Fibroblast of skin of left biceps (primary cell): ENCODE measurements at regions not wholly inside any gene's neighbourhood (a gene's known extent, or its start where the extent isn't known, plus 50 kb on each side); places are given as distances from the start of the nearest gene placed in this dataset.
A peak's percentile ranks its signal among the peaks of the same experiment; 100 is the strongest.
"Not testable (repeated sequence)": the region's sequence is repeated elsewhere in the genome, so short reads cannot be mapped to it uniquely, and the experiment has no call there.

Experiments used
- DNase-seq, 2 experiments: peaks; one replicate each; pipeline ENCODE4 v3.0.0-alpha.2; 2013; ENCODE audit warnings: low read depth in 2 of 2

- DNase-seq = no peak
Observed at GRCh38 chr3:59506191-59506590, 456.4 kb upstream of the CFAP20DC start.

GRCh38 chr3:59503441-59503840 is 453.6 kb upstream of the CFAP20DC start:
- DNase-seq = no peak

- DNase-seq = peak; percentile 62 to 72
Observed at GRCh38 chr3:59502806-59503205, 453.0 kb upstream of the CFAP20DC start.

GRCh38 chr3:59499954-59500353 is 450.1 kb upstream of the CFAP20DC start:
- DNase-seq = no peak

- DNase-seq = no peak
Observed at GRCh38 chr3:59499000-59499399, 449.2 kb upstream of the CFAP20DC start.

GRCh38 chr3:59496250-59496649 is 446.4 kb upstream of the CFAP20DC start:
- no peak for DNase-seq

GRCh38 chr3:59494969-59495368 is 445.1 kb upstream of the CFAP20DC start:
- not testable (repeated sequence) for DNase-seq

- no peak for DNase-seq
Observed at GRCh38 chr3:59486520-59486919, 436.7 kb upstream of the CFAP20DC start.

GRCh38 chr3:59483191-59483590 is 433.4 kb upstream of the CFAP20DC start:
- no peak for DNase-seq

GRCh38 chr3:59482684-59483083 is 432.9 kb upstream of the CFAP20DC start:
- DNase-seq = peak; percentile 27 to 33

GRCh38 chr3:59481776-59482400 is 432.1 kb upstream of the CFAP20DC start:
- no peak for DNase-seq

GRCh38 chr3:59480486-59480995 is 430.7 kb upstream of the CFAP20DC start:
- DNase-seq = peak; percentile 33 to 35

- no peak for DNase-seq
Observed at GRCh38 chr3:59473636-59474035, 423.8 kb upstream of the CFAP20DC start.

- DNase-seq = no peak
Observed at GRCh38 chr3:59472541-59472940, 422.7 kb upstream of the CFAP20DC start.

- no peak for DNase-seq
Observed at GRCh38 chr3:59469948-59470723, 420.3 kb upstream of the CFAP20DC start.

GRCh38 chr3:59467476-59467875 is 417.7 kb upstream of the CFAP20DC start:
- no peak for DNase-seq

- no peak for DNase-seq
Observed at GRCh38 chr3:59464187-59464586, 414.4 kb upstream of the CFAP20DC start.

GRCh38 chr3:59463253-59463652 is 413.4 kb upstream of the CFAP20DC start:
- DNase-seq = no peak

GRCh38 chr3:59460068-59460467 is 410.2 kb upstream of the CFAP20DC start:
- DNase-seq = no peak

GRCh38 chr3:59456852-59457485 is 407.1 kb upstream of the CFAP20DC start:
- DNase-seq = no peak

- no peak for DNase-seq
Observed at GRCh38 chr3:59451800-59452746, 402.2 kb upstream of the CFAP20DC start.
